ENCODE measurements at regions not wholly inside any gene's neighbourhood (a gene's known extent, or its start where the extent isn't known, plus 50 kb on each side); places are given as distances from the start of the nearest gene placed in this dataset.

- Mint-ChIP-seq H3K4me3 (no peak overlapping the region), H3K27ac (no peak overlapping the region), H3K4me1 (peaks cover 46% of the 10 kb centered on the region), H3K9me3 (peaks cover 2% of the 10 kb centered on the region), H3K27me3 (no peaks in the 10 kb centered on the region), H3K36me3 (peaks cover 2% of the 10 kb centered on the region)
- no peak for DNase-seq
Measured at GRCh38 chr3:18770800-18771199, 345.7 kb upstream of the SATB1 start.

- Mint-ChIP-seq H3K36me3 (peaks cover 2% of the 10 kb centered on the region), H3K4me1 (peaks cover 27% of the 10 kb centered on the region), H3K9me3 (peaks cover 2% of the 10 kb centered on the region), H3K4me3 (no peak overlapping the region), H3K27ac (no peak overlapping the region), H3K27me3 (no peaks in the 10 kb centered on the region)
- DNase-seq, result no peak
Measured at GRCh38 chr3:18767756-18768303, 342.7 kb upstream of the SATB1 start.

- H3K27ac Mint-ChIP-seq, result no peak overlapping the region
Measured at GRCh38 chr3:18766974-18767373, 341.8 kb upstream of the SATB1 start.

GRCh38 chr3:18765662-18766061 lies 340.5 kb upstream of the SATB1 start:
- no peak overlapping the region for H3K4me3 Mint-ChIP-seq
- peaks cover 2% of the 10 kb centered on the region for H3K36me3 Mint-ChIP-seq
- H3K27me3 Mint-ChIP-seq, result no peaks in the 10 kb centered on the region
- H3K4me1 Mint-ChIP-seq, result peaks cover 5% of the 10 kb centered on the region
- no peak for DNase-seq
- no peak overlapping the region for H3K27ac Mint-ChIP-seq
- H3K9me3 Mint-ChIP-seq, result no peaks in the 10 kb centered on the region

More at GRCh38 chr3:18766974-18767373, 341.8 kb upstream of the SATB1 start:
- H3K4me3 Mint-ChIP-seq, result no peak overlapping the region
- no peaks in the 10 kb centered on the region for H3K27me3 Mint-ChIP-seq
- DNase-seq, result no peak
- peaks cover 2% of the 10 kb centered on the region for H3K36me3 Mint-ChIP-seq
- peaks cover 18% of the 10 kb centered on the region for H3K4me1 Mint-ChIP-seq
- H3K9me3 Mint-ChIP-seq, result peaks cover 2% of the 10 kb centered on the region

- peaks cover 3% of the 10 kb centered on the region for H3K4me1 Mint-ChIP-seq
- H3K9me3 Mint-ChIP-seq, result no peaks in the 10 kb centered on the region
- no peak overlapping the region for H3K27ac Mint-ChIP-seq
- H3K4me3 Mint-ChIP-seq, result no peak overlapping the region
- H3K36me3 Mint-ChIP-seq, result peaks cover 2% of the 10 kb centered on the region
- no peak for DNase-seq
- no peaks in the 10 kb centered on the region for H3K27me3 Mint-ChIP-seq
Measured at GRCh38 chr3:18765161-18765560, 340.0 kb upstream of the SATB1 start.

GRCh38 chr3:18761530-18761929 lies 336.4 kb upstream of the SATB1 start:
- Mint-ChIP-seq H3K4me3 (no peak overlapping the region), H3K27ac (no peak overlapping the region), H3K4me1 (peaks cover 13% of the 10 kb centered on the region), H3K36me3 (no peaks in the 10 kb centered on the region), H3K27me3 (no peaks in the 10 kb centered on the region), H3K9me3 (no peaks in the 10 kb centered on the region)
- no peak for DNase-seq

GRCh38 chr3:18758047-18758704 lies 333.0 kb upstream of the SATB1 start:
- H3K27ac Mint-ChIP-seq, result peak overlapping the region; percentile 26
- peaks cover 31% of the 10 kb centered on the region for H3K4me1 Mint-ChIP-seq
- no peaks in the 10 kb centered on the region for H3K27me3 Mint-ChIP-seq
- no peak for DNase-seq
- H3K9me3 Mint-ChIP-seq, result no peaks in the 10 kb centered on the region
- H3K36me3 Mint-ChIP-seq, result no peaks in the 10 kb centered on the region
- H3K4me3 Mint-ChIP-seq, result no peak overlapping the region

- Mint-ChIP-seq H3K4me1 (peaks cover 38% of the 10 kb centered on the region), H3K27ac (peak overlapping the region; percentile 26), H3K36me3 (no peaks in the 10 kb centered on the region), H3K9me3 (no peaks in the 10 kb centered on the region), H3K27me3 (no peaks in the 10 kb centered on the region), H3K4me3 (no peak overlapping the region)
- DNase-seq, result no peak
Measured at GRCh38 chr3:18757476-18757875, 332.3 kb upstream of the SATB1 start.

GRCh38 chr3:18752273-18752934 lies 327.3 kb upstream of the SATB1 start:
- no peaks in the 10 kb centered on the region for H3K27me3 Mint-ChIP-seq
- peaks cover 61% of the 10 kb centered on the region for H3K4me1 Mint-ChIP-seq
- no peaks in the 10 kb centered on the region for H3K36me3 Mint-ChIP-seq
- no peak overlapping the region for H3K27ac Mint-ChIP-seq
- no peaks in the 10 kb centered on the region for H3K9me3 Mint-ChIP-seq
- DNase-seq, result no peak
- no peak overlapping the region for H3K4me3 Mint-ChIP-seq

- Mint-ChIP-seq H3K4me3 (no peak overlapping the region), H3K27me3 (no peaks in the 10 kb centered on the region), H3K9me3 (peaks cover 2% of the 10 kb centered on the region), H3K4me1 (peaks cover 61% of the 10 kb centered on the region), H3K36me3 (peaks cover 1% of the 10 kb centered on the region), H3K27ac (no peak overlapping the region)
- no peak for DNase-seq
Measured at GRCh38 chr3:18751514-18751913, 326.4 kb upstream of the SATB1 start.

GRCh38 chr3:18747383-18747782 lies 322.2 kb upstream of the SATB1 start:
- no peaks in the 10 kb centered on the region for H3K27me3 Mint-ChIP-seq
- H3K9me3 Mint-ChIP-seq, result peaks cover 4% of the 10 kb centered on the region
- peaks cover 14% of the 10 kb centered on the region for H3K36me3 Mint-ChIP-seq
- peaks cover 69% of the 10 kb centered on the region for H3K4me1 Mint-ChIP-seq
- DNase-seq, result no peak
- no peak overlapping the region for H3K4me3 Mint-ChIP-seq
- H3K27ac Mint-ChIP-seq, result no peak overlapping the region

- no peak for DNase-seq
- Mint-ChIP-seq H3K27ac (peak overlapping the region; percentile 78), H3K27me3 (no peaks in the 10 kb centered on the region), H3K4me1 (peaks cover 64% of the 10 kb centered on the region), H3K36me3 (peaks cover 19% of the 10 kb centered on the region), H3K4me3 (peak overlapping the region; percentile 19), H3K9me3 (peaks cover 4% of the 10 kb centered on the region)
Measured at GRCh38 chr3:18745472-18745871, 320.3 kb upstream of the SATB1 start.

- Mint-ChIP-seq H3K9me3 (peaks cover 4% of the 10 kb centered on the region), H3K4me3 (peak overlapping the region; percentile 42), H3K4me1 (peaks cover 65% of the 10 kb centered on the region), H3K36me3 (peaks cover 19% of the 10 kb centered on the region), H3K27ac (peak overlapping the region; percentile 78), H3K27me3 (no peaks in the 10 kb centered on the region)
- DNase-seq, result no peak
Measured at GRCh38 chr3:18744472-18744871, 319.3 kb upstream of the SATB1 start.

- Mint-ChIP-seq H3K27me3 (no peaks in the 10 kb centered on the region), H3K27ac (peak overlapping the region; percentile 78), H3K36me3 (peaks cover 19% of the 10 kb centered on the region), H3K9me3 (peaks cover 4% of the 10 kb centered on the region), H3K4me1 (peaks cover 67% of the 10 kb centered on the region), H3K4me3 (peak overlapping the region; percentile 51)
- DNase-seq, result peak; percentile 32
Measured at GRCh38 chr3:18743761-18744160, 318.6 kb upstream of the SATB1 start.

GRCh38 chr3:18740631-18741583 lies 315.8 kb upstream of the SATB1 start:
- H3K9me3 Mint-ChIP-seq, result peaks cover 2% of the 10 kb centered on the region
- H3K4me1 Mint-ChIP-seq, result peaks cover 85% of the 10 kb centered on the region
- peak; percentile 53 for DNase-seq
- H3K27ac Mint-ChIP-seq, result peak overlapping the region; percentile 92
- peaks cover 33% of the 10 kb centered on the region for H3K36me3 Mint-ChIP-seq
- H3K4me3 Mint-ChIP-seq, result peak overlapping the region; percentile 64
- no peaks in the 10 kb centered on the region for H3K27me3 Mint-ChIP-seq

Data from activated naive CD8-positive, alpha-beta T cell treated with anti-CD3 and anti-CD28 coated beads for 36 hours (primary cell).